HG03196 (cell line): ENCODE measurements at regions not wholly inside any gene's neighbourhood (a gene's known extent, or its start where the extent isn't known, plus 50 kb on each side); places are given as distances from the start of the nearest gene placed in this dataset.

ENCODE experiments used
- ATAC-seq: cut with Tn5 transposase; IDR thresholded peaks from one replicate; pipeline ENCODE4 v1.9.1; 2021; ENCODE audit not compliant: unreplicated experiment

GRCh38 chr4:4606321-4606720 is 64.5 kb upstream of the STX18 start:
- no peak for ATAC-seq

GRCh38 chr4:4605849-4606248 is 64.0 kb upstream of the STX18 start:
- ATAC-seq = no peak

DNA sequence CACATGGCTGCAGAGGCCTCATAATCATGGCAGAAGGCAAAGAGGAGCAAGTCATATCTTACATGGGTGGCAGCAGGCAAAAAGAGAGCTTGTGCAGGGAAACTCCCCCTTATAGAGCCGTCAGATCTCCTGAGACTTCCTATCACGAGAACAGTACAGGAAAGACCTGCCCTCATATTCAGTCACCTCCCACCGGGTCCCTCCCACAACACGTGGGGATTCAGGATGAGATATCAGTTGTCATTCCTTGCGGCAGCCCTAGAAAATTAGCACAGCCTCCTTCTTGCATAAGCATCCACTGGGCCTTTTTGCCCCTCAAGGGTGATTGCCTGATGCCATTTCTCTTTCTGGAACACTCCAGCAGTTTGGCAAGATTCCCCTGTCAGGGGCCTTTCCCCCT is 61.7 kb upstream of the STX18 start:
- no peak for ATAC-seq

DNA sequence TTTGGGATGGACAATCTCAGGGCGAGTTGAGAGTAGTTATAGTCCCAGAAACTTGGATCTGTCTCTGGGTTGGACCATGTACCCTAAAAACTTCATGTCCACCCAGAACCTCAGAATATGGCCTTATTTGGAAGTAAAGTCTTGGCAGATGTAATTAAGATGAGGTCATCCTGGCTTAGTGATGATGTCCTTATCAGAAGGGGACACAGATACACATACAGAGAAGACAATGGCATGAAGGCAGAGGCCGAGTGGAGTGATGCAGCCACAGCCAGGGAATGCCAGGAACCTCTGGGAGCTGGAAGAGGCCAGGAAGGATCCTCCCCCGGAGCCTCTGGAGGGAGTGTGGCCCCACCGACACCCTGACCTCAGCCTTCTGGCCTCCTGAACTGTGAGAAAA is 61.2 kb upstream of the STX18 start:
- ATAC-seq = no peak

DNA sequence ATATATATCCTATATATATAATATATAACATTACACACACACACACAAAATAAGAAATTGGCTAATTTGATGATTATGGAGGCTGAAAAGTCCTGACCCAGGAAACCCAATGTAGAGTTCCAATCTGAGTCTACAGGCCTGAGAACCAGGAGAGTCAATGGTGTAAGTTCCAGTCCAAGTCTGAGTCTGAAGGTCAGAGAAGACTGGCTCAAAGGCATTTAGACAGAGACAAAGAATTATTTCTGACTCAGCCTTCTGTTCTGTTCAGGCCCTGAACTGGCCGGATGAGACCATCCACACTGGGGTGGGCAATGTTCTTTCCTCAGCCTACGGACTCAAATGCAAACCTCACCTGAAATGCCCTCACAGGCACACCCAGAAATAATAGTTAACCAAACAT is 60.6 kb upstream of the STX18 start:
- ATAC-seq = no peak

- no peak for ATAC-seq
These were observed 60.0 kb upstream of the STX18 start for GRCh38 chr4:4601803-4602369.

DNA sequence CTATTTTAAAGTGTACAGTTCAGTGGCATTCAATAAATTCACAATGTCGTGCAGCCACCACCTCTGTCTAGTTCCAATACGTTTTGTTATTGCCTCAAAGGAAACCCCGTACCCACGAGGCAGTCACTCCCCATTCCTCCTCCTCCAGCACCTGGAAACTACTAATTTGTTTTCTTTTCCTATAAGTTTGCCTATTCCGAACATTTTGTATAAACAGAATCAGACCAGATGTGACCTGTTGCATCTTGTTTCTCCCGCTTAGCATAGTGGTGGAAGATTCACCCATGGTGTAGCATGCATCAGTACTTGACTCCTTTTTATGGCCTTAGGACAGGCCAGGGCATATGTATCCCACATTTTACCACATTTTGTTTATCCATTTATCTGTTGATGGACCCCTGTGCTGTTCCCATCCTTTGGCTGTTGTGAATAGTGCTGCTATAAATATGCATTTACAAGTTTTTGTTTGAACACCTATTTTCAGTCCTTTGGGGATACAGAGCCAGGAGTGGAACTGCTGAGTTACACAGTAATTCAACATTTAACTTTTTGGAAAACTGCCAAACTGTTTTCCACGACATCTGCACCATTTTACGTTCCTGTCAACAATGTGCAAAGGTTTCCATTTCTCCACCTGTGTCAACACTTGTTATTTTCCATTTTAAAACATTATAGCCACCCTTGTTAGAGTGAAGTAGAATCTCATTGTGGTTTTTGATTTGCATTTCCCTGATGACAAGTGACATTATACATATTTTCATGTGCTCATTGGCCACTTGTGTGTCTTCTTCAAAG is 57.8 kb upstream of the STX18 start:
- no peak for ATAC-seq

GRCh38 chr4:4598851-4599411 is 57.1 kb upstream of the STX18 start:
- no peak for ATAC-seq

DNA sequence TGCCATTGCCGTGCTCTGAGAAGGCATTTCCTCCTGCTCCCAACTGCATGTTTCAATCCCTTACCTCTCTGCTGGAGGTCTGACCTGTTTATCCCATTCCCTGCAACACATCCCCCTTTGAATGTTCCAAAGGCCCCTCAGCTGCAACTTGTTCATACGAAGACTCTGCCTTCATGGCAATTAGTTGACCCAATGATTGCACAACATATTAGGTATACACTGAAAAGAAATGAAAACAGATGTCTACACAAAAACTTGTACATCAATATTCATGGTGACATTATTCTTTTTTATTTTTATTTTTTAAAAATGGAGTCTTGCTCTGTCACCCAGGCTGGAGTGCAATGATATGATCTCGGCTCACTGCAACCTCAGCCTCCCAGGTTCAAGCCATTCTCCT is 54.9 kb upstream of the STX18 start:
- no peak for ATAC-seq

DNA sequence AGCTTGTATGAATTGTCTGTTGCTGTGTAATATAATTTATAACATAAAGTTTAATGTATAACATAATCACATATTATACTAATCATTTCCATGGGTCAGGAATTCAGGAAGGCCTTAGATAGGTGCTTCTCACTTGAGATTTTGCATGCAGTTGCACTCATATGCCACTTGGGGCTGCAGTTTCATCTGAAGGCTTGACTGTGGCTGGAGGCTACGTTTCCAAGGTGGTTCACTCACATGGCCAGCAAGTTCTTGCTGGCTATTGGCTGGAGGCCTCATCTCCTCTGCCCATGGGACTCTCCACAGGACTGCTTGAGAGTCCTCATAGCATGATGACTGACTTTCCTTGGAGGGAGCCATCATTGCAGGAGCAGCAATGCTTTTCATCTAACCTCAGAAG is 53.4 kb upstream of the STX18 start:
- ATAC-seq = no peak

DNA sequence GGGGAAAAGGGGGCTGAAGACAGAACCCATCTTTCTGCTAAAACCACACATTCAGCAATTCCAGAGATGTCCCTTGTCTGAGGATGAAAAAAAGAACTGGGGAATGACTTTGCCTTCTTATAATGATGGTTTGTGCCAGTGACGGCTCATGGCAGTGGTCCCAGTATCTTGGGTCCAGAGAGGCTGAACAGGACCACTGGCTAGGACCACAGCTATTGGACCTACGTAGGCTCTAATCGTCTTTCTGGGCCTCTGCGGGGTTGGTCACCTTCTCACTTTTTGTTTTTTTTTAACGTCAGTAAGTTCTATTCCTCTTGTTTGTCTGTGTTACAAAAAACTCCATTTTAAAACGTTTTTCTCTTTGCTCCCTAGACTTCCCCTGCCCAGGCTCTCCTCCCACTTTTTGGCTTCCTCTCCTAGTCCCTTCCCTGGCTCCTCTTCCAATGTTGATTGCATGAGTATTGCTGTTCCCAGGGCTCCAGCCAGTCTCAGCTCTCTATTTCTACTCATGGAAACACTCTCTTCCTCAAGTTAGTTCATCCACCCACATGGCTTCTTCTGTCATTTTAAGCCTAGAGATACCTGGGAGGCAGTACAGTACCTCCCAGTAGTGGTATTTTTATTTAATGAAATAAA is 52.6 kb upstream of the STX18 start:
- ATAC-seq = no peak

GRCh38 chr4:4593596-4594284 is 51.9 kb upstream of the STX18 start:
- ATAC-seq = no peak

DNA sequence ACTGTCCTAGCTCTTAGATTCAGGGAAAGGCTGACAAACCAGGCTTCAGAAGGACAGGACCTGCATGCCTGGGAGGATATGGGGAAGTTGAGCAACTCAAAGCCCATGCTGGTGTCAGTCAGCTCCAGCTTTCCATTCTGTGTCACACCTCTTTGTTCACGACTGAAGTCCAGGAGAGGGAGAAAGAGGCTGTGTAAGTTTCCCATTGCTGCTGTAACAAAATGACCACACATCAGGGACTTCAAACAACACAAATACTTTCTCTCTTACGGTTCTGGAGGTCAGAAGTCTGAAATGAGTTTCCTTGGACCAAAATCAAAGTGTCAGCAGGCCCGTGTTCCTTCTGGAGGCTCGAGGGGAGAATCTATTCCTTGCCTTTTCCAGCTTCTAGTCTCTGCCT is 50.6 kb upstream of the STX18 start:
- ATAC-seq = no peak
